Fibroblast of lung (primary cell): ENCODE measurements at regions not wholly inside any gene's neighbourhood (a gene's known extent, or its start where the extent isn't known, plus 50 kb on each side); places are given as distances from the start of the nearest gene placed in this dataset.

ENCODE experiments used
- DNase-seq, 2 donors: peaks; one replicate each; pipeline versions ENCODE4 v3.0.0 to v3.0.0-alpha.2; 2010; ENCODE audit warnings: low read depth in 2 of 2
- H2AFZ ChIP-seq: 2 replicates; pipeline ENCODE4 v1.5.1; 2012; ENCODE audit warnings: low read length, control low read depth, inconsistent platforms
- H3K27ac ChIP-seq: 2 replicates; pipeline ENCODE4 v1.5.1; 2011; ENCODE audit warnings: low read length, control low read depth; ENCODE audit not compliant: insufficient read depth
- H3K27me3 ChIP-seq: 2 replicates; pipeline ENCODE4 v1.5.1; 2011; ENCODE audit warnings: mild to moderate bottlenecking, low read length; ENCODE audit not compliant: control insufficient read depth, insufficient read depth
- H3K36me3 ChIP-seq: 2 replicates; pipeline ENCODE4 v1.5.1; 2011; ENCODE audit warnings: low read length; ENCODE audit not compliant: control insufficient read depth, insufficient read depth
- H3K4me1 ChIP-seq: 2 replicates; pipeline ENCODE4 v1.5.1; 2011; ENCODE audit warnings: low read length; ENCODE audit not compliant: control insufficient read depth, insufficient read depth; ENCODE audit errors: extremely low read depth
- H3K4me2 ChIP-seq: 2 replicates; pipeline ENCODE4 v1.5.1; 2011; ENCODE audit warnings: low read length, control low read depth; ENCODE audit not compliant: insufficient read depth; ENCODE audit errors: extremely low read depth
- H3K4me3 ChIP-seq, 4 experiments: fragments of 200-600 bp in 1 of 4; sonication (generic) in 1 of 4; replicated peaks in 1 of 4; 2 replicates each; pipeline ENCODE4 v1.5.1; 2011 to 2016; ENCODE audit warnings: low read length in 4 of 4, low read depth in 3 of 4, mild to moderate bottlenecking in 3 of 4, control low read depth in 2 of 4, inconsistent platforms in 1 of 4, mixed read lengths in 1 of 4; ENCODE audit not compliant: insufficient read depth in 1 of 4; ENCODE audit errors: control extremely low read depth in 1 of 4
- H3K79me2 ChIP-seq: 2 replicates; pipeline ENCODE4 v1.5.1; 2012; ENCODE audit warnings: mild to moderate bottlenecking, low read length, inconsistent platforms; ENCODE audit not compliant: control insufficient read depth, insufficient read depth
- H3K9ac ChIP-seq: 2 replicates; pipeline ENCODE4 v1.5.1; 2011; ENCODE audit warnings: mild to moderate bottlenecking, low read length, control low read depth; ENCODE audit not compliant: insufficient read depth
- H3K9me3 ChIP-seq: 2 replicates; pipeline ENCODE4 v1.5.1; 2012; ENCODE audit warnings: low read depth, low read length; ENCODE audit not compliant: control insufficient read depth, insufficient read depth
- H4K20me1 ChIP-seq: 2 replicates; pipeline ENCODE4 v1.5.1; 2011; ENCODE audit warnings: low read length; ENCODE audit not compliant: control insufficient read depth, insufficient read depth; ENCODE audit errors: extremely low read depth
- EZH2 ChIP-seq: IDR thresholded peaks from 2 replicates; pipeline ENCODE4 v1.5.1; 2012; ENCODE audit warnings: low read length, control low read depth, mild to moderate bottlenecking; ENCODE audit errors: missing control alignments
- TF ChIP-seq, protein P1 (sequence below), 2 donors: IDR thresholded peaks in 1 of 2; conservative IDR thresholded peaks in 1 of 2; 1 replicate in 1 of 2; 2 replicates in 1 of 2; pipeline ENCODE4 v1.5.1; 2011 to 2012; ENCODE audit warnings: low read length in 2 of 2, control low read depth in 1 of 2, inconsistent platforms in 1 of 2, low read depth in 1 of 2, mild to moderate bottlenecking in 1 of 2

DNA sequence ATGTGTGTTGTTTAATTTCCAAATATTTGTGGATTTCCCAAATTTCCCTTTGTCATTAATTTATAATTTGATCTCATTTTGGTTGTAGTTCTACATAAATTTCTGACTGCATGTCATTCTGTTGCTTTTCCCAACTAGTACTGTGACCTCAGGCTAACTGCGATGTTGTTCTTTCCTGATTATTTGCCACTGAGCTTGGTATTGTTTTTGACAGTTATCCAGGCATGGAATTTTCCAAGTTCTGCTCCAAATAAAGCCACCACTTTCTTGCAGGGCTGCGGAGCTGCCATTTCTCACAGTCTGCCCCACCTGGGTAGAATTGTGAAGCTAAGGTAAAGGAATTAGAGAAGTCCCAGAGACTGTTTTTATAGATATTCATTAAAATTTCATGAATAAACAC, 328.8 kb downstream of the ZNF674 start:
- Histone ChIP-seq H3K4me3 (no peak overlapping the region), H3K27me3 (peaks cover 2% of the 10 kb centered on the region), H3K36me3 (no peaks in the 10 kb centered on the region), H3K4me1 (no peaks in the 10 kb centered on the region), H4K20me1 (no peaks in the 10 kb centered on the region), H2AFZ (no peak overlapping the region), H3K4me2 (no peak overlapping the region), H3K27ac (no peak overlapping the region), H3K79me2 (no peaks in the 10 kb centered on the region), H3K9ac (no peak overlapping the region), H3K9me3 (no peaks in the 10 kb centered on the region)
- TF ChIP-seq EZH2 = no peak
- TF ChIP-seq, protein P1, sequence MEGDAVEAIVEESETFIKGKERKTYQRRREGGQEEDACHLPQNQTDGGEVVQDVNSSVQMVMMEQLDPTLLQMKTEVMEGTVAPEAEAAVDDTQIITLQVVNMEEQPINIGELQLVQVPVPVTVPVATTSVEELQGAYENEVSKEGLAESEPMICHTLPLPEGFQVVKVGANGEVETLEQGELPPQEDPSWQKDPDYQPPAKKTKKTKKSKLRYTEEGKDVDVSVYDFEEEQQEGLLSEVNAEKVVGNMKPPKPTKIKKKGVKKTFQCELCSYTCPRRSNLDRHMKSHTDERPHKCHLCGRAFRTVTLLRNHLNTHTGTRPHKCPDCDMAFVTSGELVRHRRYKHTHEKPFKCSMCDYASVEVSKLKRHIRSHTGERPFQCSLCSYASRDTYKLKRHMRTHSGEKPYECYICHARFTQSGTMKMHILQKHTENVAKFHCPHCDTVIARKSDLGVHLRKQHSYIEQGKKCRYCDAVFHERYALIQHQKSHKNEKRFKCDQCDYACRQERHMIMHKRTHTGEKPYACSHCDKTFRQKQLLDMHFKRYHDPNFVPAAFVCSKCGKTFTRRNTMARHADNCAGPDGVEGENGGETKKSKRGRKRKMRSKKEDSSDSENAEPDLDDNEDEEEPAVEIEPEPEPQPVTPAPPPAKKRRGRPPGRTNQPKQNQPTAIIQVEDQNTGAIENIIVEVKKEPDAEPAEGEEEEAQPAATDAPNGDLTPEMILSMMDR (conservative IDR thresholded peaks at IDR 0.05 in 1 of 2, IDR thresholded peaks at IDR 0.05 in 1 of 2; ENCODE audit: low read depth in 1 of 2, low read length in 2 of 2) = no peak
- DNase-seq = no peak

DNA sequence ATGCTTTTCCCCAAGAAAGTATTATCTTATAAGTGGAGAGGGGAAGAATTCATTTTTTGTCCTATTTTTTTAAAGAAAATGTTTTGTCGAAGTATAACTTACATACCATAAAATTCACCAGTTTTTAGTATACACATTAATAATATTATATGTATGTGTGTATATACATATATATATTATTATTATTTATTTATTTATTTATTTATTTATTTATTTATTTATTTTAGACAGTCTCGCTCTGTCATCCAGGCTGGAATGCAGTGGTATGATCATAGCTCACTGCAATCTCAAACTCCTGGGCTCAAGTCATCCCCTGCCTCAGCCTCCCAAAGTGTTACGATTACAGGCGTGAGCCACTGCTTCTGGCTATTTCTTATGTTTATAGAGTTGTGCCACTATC, 334.1 kb downstream of the ZNF674 start:
- no peak for DNase-seq

DNA sequence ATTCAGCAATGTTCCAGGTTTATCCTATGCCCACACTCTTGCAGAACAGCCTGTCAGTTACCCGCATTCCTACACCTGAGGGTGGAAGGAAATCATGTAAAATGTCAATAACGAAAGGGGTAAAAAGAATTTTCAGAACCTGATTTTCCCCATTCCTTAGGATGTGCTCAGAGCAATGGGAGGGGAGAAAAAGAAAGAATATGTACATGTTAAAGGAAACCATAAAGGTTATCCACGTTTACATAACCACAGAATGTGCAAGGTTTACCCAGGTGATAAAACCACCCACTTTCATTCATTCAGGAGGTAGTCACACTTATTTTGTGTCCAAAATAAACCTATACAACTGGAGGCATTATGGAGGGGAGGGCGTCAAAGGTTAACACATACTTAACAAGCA, 335.5 kb downstream of the ZNF674 start:
- peak in 1 of 2 donors; percentile 61 for DNase-seq
- Histone ChIP-seq H2AFZ (no peak overlapping the region), H4K20me1 (no peaks in the 10 kb centered on the region), H3K36me3 (no peaks in the 10 kb centered on the region), H3K4me3 (no peak overlapping the region), H3K4me2 (no peak overlapping the region), H3K9ac (no peak overlapping the region), H3K27me3 (no peaks in the 10 kb centered on the region), H3K9me3 (no peaks in the 10 kb centered on the region), H3K79me2 (no peaks in the 10 kb centered on the region), H3K4me1 (no peaks in the 10 kb centered on the region), H3K27ac (no peak overlapping the region)
- TF ChIP-seq, protein P1 (conservative IDR thresholded peaks at IDR 0.05 in 1 of 2, IDR thresholded peaks at IDR 0.05 in 1 of 2; ENCODE audit: low read depth in 1 of 2, low read length in 2 of 2) = no peak
- TF ChIP-seq EZH2 = no peak

More for the DNA sequence above, 334.1 kb downstream of the ZNF674 start:
- TF ChIP-seq, protein P1 (conservative IDR thresholded peaks at IDR 0.05 in 1 of 2, IDR thresholded peaks at IDR 0.05 in 1 of 2; ENCODE audit: low read depth in 1 of 2, low read length in 2 of 2) = no peak
- TF ChIP-seq EZH2 = no peak
- Histone ChIP-seq H4K20me1 (no peaks in the 10 kb centered on the region), H3K27ac (no peak overlapping the region), H3K4me1 (no peaks in the 10 kb centered on the region), H3K27me3 (peaks cover 2% of the 10 kb centered on the region), H3K4me2 (no peak overlapping the region), H2AFZ (no peak overlapping the region), H3K9me3 (no peaks in the 10 kb centered on the region), H3K36me3 (no peaks in the 10 kb centered on the region), H3K9ac (no peak overlapping the region), H3K4me3 (no peak overlapping the region), H3K79me2 (no peaks in the 10 kb centered on the region)
